Neural cell (in vitro differentiated cells): ENCODE measurements at regions not wholly inside any gene's neighbourhood (a gene's known extent, or its start where the extent isn't known, plus 50 kb on each side); places are given as distances from the start of the nearest gene placed in this dataset.

Experiments
- CTCF ChIP-seq: fragments of 450-650 bp; IDR thresholded peaks from 2 replicates; pipeline ENCODE4 v1.5.1; 2014; ENCODE audit warnings: antibody characterized with exemption, mild to moderate bottlenecking, moderate library complexity; ENCODE audit not compliant: poor library complexity, severe bottlenecking
- EZH2 ChIP-seq: fragments of 200-600, 300-800 bp; shearing (Covaris generic), sonication (generic); IDR thresholded peaks from 2 replicates; pipeline ENCODE4 v1.6.1; 2014; ENCODE audit warnings: antibody characterized with exemption, low read length, borderline replicate concordance, mild to moderate bottlenecking; ENCODE audit not compliant: insufficient read depth, poor library complexity, severe bottlenecking
- REST ChIP-seq: IDR thresholded peaks from 2 replicates; pipeline ENCODE4 v1.6.1; 2012; ENCODE audit warnings: borderline replicate concordance

GRCh38 chr5:106085556-106085955, 1585.2 kb downstream of the EFNA5 start:
- no peak for TF ChIP-seq CTCF
- no peak for TF ChIP-seq EZH2
- TF ChIP-seq REST = no peak
